HFFc6 (cell line): ENCODE measurements at regions not wholly inside any gene's neighbourhood (a gene's known extent, or its start where the extent isn't known, plus 50 kb on each side); places are given as distances from the start of the nearest gene placed in this dataset.
A peak's percentile ranks its signal among the peaks of the same experiment; 100 is the strongest.
"Not testable (repeated sequence)": the region's sequence is repeated elsewhere in the genome, so short reads cannot be mapped to it uniquely, and the experiment has no call there.

ENCODE experiments used
- DNase-seq: peaks from one replicate; pipeline ENCODE4 v3.0.0-alpha.2; 2018
- H3K27ac Mint-ChIP-seq: 2 replicates; pipeline ENCODE4 v1.8.0; 2020; ENCODE audit warnings: mild to moderate bottlenecking, mixed read lengths
- H3K27me3 Mint-ChIP-seq: 2 replicates; pipeline ENCODE4 v1.8.0; 2021; ENCODE audit warnings: mild to moderate bottlenecking, moderate library complexity, mixed read lengths; ENCODE audit not compliant: insufficient read depth
- H3K36me3 Mint-ChIP-seq: 2 replicates; pipeline ENCODE4 v1.8.0; 2021; ENCODE audit warnings: low read depth, mixed read lengths
- H3K4me1 Mint-ChIP-seq: 2 replicates; pipeline ENCODE4 v1.8.0; 2020; ENCODE audit warnings: low read depth, mixed read lengths
- H3K4me3 Mint-ChIP-seq: 2 replicates; pipeline ENCODE4 v1.8.0; 2020; ENCODE audit warnings: mild to moderate bottlenecking, moderate library complexity, mixed read lengths
- H3K9me3 Mint-ChIP-seq: 2 replicates; pipeline ENCODE4 v1.8.0; 2020; ENCODE audit warnings: mild to moderate bottlenecking, mixed read lengths
- CTCF ChIP-seq: fragments of 200-600 bp; sonication (generic); IDR thresholded peaks from 2 replicates; pipeline ENCODE4 v1.5.0; 2021; ENCODE audit warnings: antibody characterized with exemption, mild to moderate bottlenecking

- Mint-ChIP-seq H3K36me3 (0 out of 2 replicates have a peak, but pooled peaks cover 9% of the 10 kb centered on the region), H3K4me3 (no peak overlapping the region), H3K27me3 (no peaks in the 10 kb centered on the region), H3K9me3 (no peaks in the 10 kb centered on the region), H3K4me1 (peaks cover 66% of the 10 kb centered on the region), H3K27ac (0 out of 2 replicates have a peak overlapping the region, but pooled peaks have one; percentile 12)
- DNase-seq, result no peak
- TF ChIP-seq CTCF, result no peak
Measured at GRCh38 chr11:12604557-12605153, 69.6 kb upstream of the TEAD1 start.

GRCh38 chr11:12606597-12606996 lies 67.6 kb upstream of the TEAD1 start:
- Mint-ChIP-seq H3K27ac (peak overlapping the region; percentile 71), H3K27me3 (no peaks in the 10 kb centered on the region)
- peak; percentile 81 for DNase-seq

GRCh38 chr11:12608678-12609077 lies 65.5 kb upstream of the TEAD1 start:
- not testable (repeated sequence) for DNase-seq, H3K27me3 Mint-ChIP-seq, H3K4me3 Mint-ChIP-seq, H3K27ac Mint-ChIP-seq
- H3K9me3 Mint-ChIP-seq, result peaks cover 27% of the 10 kb centered on the region
- peaks cover 39% of the 10 kb centered on the region for H3K4me1 Mint-ChIP-seq
- H3K36me3 Mint-ChIP-seq, result peaks cover 39% of the 10 kb centered on the region

More at GRCh38 chr11:12606597-12606996, 67.6 kb upstream of the TEAD1 start:
- no peak for TF ChIP-seq CTCF
- Mint-ChIP-seq H3K9me3 (peaks cover 11% of the 10 kb centered on the region), H3K36me3 (peaks cover 21% of the 10 kb centered on the region), H3K4me1 (peaks cover 59% of the 10 kb centered on the region), H3K4me3 (peak overlapping the region; percentile 43)

- DNase-seq, result no peak
- Mint-ChIP-seq H3K27ac (no peak overlapping the region), H3K4me1 (peaks cover 12% of the 10 kb centered on the region), H3K4me3 (no peak overlapping the region), H3K9me3 (peaks cover 27% of the 10 kb centered on the region), H3K27me3 (peaks cover 2% of the 10 kb centered on the region; the same call in 1 of the 2 replicates), H3K36me3 (peaks cover 39% of the 10 kb centered on the region)
- TF ChIP-seq CTCF, result no peak
Measured at GRCh38 chr11:12611352-12611751, 62.9 kb upstream of the TEAD1 start.

- H3K4me3 Mint-ChIP-seq, result no peak overlapping the region
- peaks cover 12% of the 10 kb centered on the region for H3K9me3 Mint-ChIP-seq
- DNase-seq, result no peak
- H3K36me3 Mint-ChIP-seq, result peaks cover 23% of the 10 kb centered on the region
- peaks cover 5% of the 10 kb centered on the region for H3K27me3 Mint-ChIP-seq
- no peaks in the 10 kb centered on the region for H3K4me1 Mint-ChIP-seq
- no peak overlapping the region for H3K27ac Mint-ChIP-seq
- no peak for TF ChIP-seq CTCF
Measured at GRCh38 chr11:12617632-12618031, 56.6 kb upstream of the TEAD1 start.

GRCh38 chr11:12618743-12619540 lies 55.3 kb upstream of the TEAD1 start:
- peaks cover 28% of the 10 kb centered on the region for H3K36me3 Mint-ChIP-seq
- peak; percentile 34 for DNase-seq
- peaks cover 16% of the 10 kb centered on the region for H3K9me3 Mint-ChIP-seq
- peak overlapping the region; percentile 54; the same call in 1 of the 2 replicates for H3K27ac Mint-ChIP-seq
- H3K4me3 Mint-ChIP-seq, result no peak overlapping the region
- TF ChIP-seq CTCF, result no peak
- H3K27me3 Mint-ChIP-seq, result peaks cover 3% of the 10 kb centered on the region
- H3K4me1 Mint-ChIP-seq, result no peaks in the 10 kb centered on the region
